Occipital lobe (tissue), 1 donor: ENCODE measurements at regions not wholly inside any gene's neighbourhood (a gene's known extent, or its start where the extent isn't known, plus 50 kb on each side); places are given as distances from the start of the nearest gene placed in this dataset.
"Not testable (repeated sequence)": the region's sequence is repeated elsewhere in the genome, so short reads cannot be mapped to it uniquely, and the experiment has no call there.

Experiments used
- DNase-seq: peaks from one replicate; lab custom pipeline; 2025; lab: John Stamatoyannopoulos, UW

GRCh38 chr2:180699657-180700361 is 280.6 kb upstream of the UBE2E3 start:
- no peak for DNase-seq

GRCh38 chr2:180698668-180699067 is 281.7 kb upstream of the UBE2E3 start:
- DNase-seq = no peak

- no peak for DNase-seq
These were observed 284.6 kb upstream of the UBE2E3 start for GRCh38 chr2:180695586-180696401.

- no peak for DNase-seq
These were observed 285.7 kb upstream of the UBE2E3 start for GRCh38 chr2:180694445-180695421.

- no peak for DNase-seq
These were observed 288.1 kb upstream of the UBE2E3 start for GRCh38 chr2:180692322-180692721.

DNA sequence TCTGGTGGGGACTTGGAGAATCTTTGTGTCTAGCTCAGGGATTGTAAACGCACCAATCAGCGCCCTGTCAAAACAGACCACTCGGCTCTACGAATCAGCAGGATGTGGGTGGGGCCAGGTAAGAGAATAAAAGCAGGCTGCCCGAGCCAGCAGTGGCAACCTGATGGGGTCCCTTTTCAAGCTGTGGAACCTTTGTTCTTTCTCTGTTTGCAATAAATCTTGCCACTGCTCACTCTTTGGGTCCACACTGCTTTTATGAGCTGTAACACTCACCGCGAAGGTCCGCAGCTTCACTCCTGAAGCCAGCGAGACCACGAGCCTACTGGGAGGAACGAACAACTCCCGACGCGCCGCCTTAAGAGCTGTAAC is 288.6 kb upstream of the UBE2E3 start:
- DNase-seq = not testable (repeated sequence)

DNA sequence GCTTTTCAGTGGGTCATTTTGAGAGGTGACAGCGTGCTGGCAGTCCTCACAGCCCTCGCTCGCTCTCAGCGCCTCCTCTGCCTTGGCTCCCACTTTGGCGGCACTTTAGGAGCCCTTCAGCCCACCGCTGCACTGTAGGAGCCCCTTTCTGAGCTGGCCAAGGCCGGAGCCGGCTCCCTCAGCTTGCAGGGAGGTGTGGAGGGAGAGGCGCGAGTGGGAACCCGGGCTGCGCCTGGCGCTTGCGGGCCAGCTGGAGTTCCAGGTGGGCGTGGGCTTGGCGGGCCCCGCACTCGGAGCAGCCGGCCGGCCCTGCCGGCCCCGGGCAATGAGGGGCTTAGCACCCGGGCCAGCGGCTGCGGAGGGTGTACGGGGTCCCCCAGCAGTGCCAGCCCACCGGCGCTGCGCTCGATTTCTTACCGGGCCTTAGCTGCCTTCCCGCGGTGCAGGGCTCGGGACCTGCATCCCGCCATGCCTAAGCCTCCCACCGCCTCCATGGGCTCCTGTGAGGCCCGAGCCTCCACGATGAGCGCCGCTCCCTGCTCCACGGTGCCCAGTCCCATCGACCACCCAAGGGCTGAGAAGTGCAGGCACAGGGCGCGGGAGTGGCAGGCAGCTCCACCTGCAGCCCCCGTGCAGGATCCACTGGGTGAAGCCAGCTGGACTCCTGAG is 289.1 kb upstream of the UBE2E3 start:
- DNase-seq = not testable (repeated sequence)

DNA sequence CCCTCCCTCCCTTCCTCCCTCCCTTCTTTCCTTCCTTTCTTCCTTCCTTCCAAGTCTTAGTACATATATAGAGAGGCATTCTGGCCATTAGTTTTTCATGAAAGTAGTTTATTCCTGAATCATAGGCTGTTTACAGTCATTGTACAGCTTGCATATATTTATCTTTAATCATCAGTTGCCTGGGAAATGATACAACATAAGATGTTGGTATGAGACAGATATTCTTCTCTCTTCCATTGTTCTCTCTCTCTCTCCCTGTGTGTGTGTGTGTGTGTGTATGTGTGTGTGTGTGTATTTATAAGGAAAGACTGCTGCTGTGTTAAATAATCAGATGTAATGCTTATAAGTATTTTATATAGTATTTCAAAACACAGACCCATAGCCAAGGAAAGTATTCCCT is 289.8 kb upstream of the UBE2E3 start:
- DNase-seq = no peak

GRCh38 chr2:180682871-180683270 is 297.5 kb upstream of the UBE2E3 start:
- no peak for DNase-seq

- DNase-seq = no peak
These were observed 300.7 kb upstream of the UBE2E3 start for GRCh38 chr2:180679693-180680092.

- DNase-seq = no peak
These were observed 301.8 kb upstream of the UBE2E3 start for GRCh38 chr2:180678625-180678972.

DNA sequence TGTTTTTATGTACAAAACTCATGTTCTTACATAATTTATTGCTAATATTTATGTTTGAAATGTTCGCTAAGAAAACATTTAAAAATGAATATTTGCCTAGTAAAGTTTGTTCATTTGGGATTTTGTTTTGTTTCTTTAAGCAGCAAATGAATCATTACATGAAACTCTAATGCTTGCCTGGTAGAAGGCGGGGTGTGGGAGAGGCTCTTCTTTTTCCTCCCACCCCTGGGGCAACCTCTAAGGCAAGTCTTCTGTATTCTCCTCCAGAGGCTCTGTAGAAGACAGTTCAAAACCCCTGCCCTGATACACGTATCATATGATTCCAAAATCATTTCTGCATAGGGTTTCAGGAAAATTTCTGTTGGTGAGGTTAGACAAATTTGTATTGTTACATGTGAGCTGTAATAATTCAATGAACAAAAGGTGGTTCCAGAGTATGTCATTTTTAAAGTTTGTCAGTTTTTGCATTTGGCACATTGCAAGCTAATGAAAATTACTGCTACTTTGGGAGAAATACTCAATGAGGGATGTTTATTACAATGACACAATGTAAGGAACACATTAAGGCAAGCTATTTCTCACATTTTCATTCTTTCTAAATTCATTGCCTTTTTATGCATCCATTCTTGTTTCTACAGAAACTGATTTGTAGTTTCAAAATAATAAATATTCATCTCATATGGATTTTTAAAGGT is 302.3 kb upstream of the UBE2E3 start:
- no peak for DNase-seq

- DNase-seq = no peak
These were observed 303.2 kb upstream of the UBE2E3 start for GRCh38 chr2:180677200-180677599.

DNA sequence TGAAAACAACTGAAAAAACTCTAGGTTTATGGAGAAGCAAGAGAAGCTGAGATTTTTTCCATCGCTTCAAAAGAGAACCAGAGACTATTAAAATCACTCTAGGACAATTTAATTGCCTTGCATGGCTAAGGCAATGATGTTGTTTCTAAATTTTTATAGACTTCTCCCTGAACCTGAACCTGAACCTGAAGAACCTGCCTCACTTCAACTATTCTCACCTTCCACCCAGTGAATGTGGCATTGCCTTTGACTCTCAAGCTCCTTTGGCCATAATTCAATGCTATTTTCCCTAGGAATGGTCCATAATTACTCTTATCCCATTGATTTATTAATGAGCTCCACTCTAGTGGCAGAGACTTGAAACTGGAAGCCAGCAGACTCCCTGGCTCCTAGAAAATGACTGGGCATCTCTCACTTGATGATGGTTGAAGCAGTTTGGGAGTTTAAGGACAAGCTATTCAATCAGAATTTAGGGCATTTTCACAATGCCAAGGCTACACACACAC is 303.8 kb upstream of the UBE2E3 start:
- DNase-seq = no peak

GRCh38 chr2:180675170-180675569 is 305.2 kb upstream of the UBE2E3 start:
- DNase-seq = no peak

- DNase-seq = no peak
These were observed 308.0 kb upstream of the UBE2E3 start for GRCh38 chr2:180672377-180672776.

- DNase-seq = no peak
These were observed 310.0 kb upstream of the UBE2E3 start for GRCh38 chr2:180670302-180671003.

DNA sequence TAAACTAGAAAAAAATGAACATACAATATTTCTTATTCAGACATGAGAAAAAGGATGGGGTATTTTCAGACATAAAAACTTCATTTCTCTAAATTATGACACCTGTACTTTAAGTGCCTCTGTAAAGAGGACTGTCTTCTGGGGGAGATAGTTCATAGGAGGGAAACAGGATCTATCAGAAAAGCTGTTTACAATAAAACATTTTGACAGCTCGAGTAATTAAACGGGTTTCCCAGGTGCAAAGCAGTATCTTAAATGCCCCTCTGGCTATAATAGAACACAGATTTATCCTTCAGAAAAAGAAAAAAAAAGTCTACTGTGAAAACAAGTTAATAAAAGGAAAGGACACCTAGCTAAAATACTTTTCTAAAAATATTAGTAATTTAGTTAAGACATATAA is 311.4 kb upstream of the UBE2E3 start:
- DNase-seq = no peak

GRCh38 chr2:180664507-180664906 is 315.9 kb upstream of the UBE2E3 start:
- DNase-seq = no peak

DNA sequence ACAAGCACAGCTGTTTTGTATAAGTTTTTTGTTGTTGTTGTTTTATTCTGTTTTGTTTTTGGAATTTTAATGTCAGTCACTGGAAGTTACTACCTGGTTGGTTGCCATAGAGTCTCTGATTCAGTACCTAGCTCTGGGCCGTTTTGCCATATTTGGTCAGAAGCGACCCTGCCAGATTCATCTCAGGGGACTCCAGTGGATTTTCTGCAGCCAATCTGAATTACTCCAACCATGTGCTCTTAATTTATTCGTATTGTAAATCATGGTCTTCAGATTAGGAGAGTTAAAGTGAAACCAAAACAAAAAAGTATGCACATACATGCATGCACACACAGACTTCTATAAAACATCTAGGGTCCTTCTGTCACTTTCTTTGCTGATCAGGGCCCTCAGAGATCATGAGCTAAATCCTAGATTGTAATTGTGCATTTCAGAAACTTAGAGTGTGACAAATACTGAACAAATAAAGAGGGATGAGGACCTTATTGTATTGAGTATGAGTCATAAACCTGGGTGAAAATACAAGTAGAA is 317.4 kb upstream of the UBE2E3 start:
- no peak for DNase-seq
